ENCODE measurements at regions not wholly inside any gene's neighbourhood (a gene's known extent, or its start where the extent isn't known, plus 50 kb on each side); places are given as distances from the start of the nearest gene placed in this dataset.

GRCh38 chr11:110919241-110919922 is 207.1 kb upstream of the ARHGAP20 start:
- DNase-seq (ENCODE audit: low spot score) = no peak
- no peak overlapping the region for H3K4me3 Mint-ChIP-seq
- H3K9me3 Mint-ChIP-seq = peaks cover 8% of the 10 kb centered on the region
- H3K27ac Mint-ChIP-seq = no peak overlapping the region
- no peaks in the 10 kb centered on the region for H3K36me3 Mint-ChIP-seq
- H3K4me1 Mint-ChIP-seq (ENCODE audit: low read depth in 2 of 2) = no peaks in the 10 kb centered on the region
- no peaks in the 10 kb centered on the region for H3K27me3 Mint-ChIP-seq
- ATAC-seq = no peak

DNA sequence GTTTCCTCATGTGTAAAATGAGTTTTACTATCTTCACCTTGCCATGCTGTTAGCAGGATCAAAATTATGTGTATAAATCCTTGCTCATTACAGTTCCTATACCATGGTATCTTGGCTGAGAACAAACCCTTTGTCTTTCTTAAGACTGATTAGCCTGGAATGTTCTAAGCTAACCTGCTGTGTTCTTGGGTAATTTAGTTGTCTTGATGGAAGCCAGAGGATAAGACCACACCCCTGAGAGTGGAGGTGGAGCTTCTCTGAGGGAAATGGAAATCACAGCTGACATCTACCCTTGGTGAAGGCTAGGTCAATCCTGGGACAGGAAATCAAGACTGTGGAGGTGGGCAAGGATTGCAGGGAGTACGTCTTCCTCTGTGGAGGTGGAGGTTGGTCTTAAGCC is 206.1 kb upstream of the ARHGAP20 start:
- Mint-ChIP-seq H3K9me3 (peaks cover 11% of the 10 kb centered on the region), H3K27ac (no peak overlapping the region), H3K27me3 (no peaks in the 10 kb centered on the region), H3K4me1 (ENCODE audit: low read depth in 2 of 2) (no peaks in the 10 kb centered on the region), H3K4me3 (no peak overlapping the region), H3K36me3 (no peaks in the 10 kb centered on the region)
- DNase-seq (ENCODE audit: low spot score) (no peak), ATAC-seq (no peak)

DNA sequence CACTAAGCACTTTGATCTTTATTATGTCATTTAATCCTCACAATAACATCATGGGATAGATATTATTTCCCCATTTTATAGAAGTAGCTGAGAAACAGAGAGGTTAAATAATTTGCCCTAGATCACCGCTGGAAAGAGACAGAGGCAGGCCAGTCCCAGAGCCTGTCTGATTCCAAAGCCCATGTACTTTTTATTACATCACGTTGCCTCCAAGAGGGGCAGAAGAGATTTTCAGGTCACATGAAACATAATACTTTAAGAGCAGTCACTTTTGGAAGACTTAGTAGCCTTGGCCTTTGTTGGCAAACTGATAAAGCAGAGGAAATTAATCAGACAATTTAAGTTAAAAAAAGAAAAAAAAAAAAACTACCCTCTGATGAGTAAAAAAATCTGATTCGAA is 200.2 kb upstream of the ARHGAP20 start:
- Mint-ChIP-seq H3K27me3 (peaks cover 0 to 2% of the 10 kb centered on the region in 2 donors), H3K36me3 (no peaks in the 10 kb centered on the region), H3K4me1 (ENCODE audit: low read depth in 2 of 2) (peaks cover 8% of the 10 kb centered on the region in 2 donors), H3K27ac (no peak overlapping the region), H3K4me3 (no peak overlapping the region), H3K9me3 (peaks cover 7% of the 10 kb centered on the region)
- no peak for DNase-seq (ENCODE audit: low spot score)
- no peak for ATAC-seq

- Mint-ChIP-seq H3K9me3 (peaks cover 11% of the 10 kb centered on the region), H3K4me3 (no peak overlapping the region), H3K4me1 (ENCODE audit: low read depth in 2 of 2) (peaks cover 10 to 12% of the 10 kb centered on the region in 2 donors), H3K27me3 (peaks cover 0 to 2% of the 10 kb centered on the region in 2 donors), H3K36me3 (no peaks in the 10 kb centered on the region), H3K27ac (no peak overlapping the region)
- DNase-seq (ENCODE audit: low spot score) (no peak), ATAC-seq (no peak)
These were observed 198.1 kb upstream of the ARHGAP20 start for GRCh38 chr11:110910384-110910783.

DNA sequence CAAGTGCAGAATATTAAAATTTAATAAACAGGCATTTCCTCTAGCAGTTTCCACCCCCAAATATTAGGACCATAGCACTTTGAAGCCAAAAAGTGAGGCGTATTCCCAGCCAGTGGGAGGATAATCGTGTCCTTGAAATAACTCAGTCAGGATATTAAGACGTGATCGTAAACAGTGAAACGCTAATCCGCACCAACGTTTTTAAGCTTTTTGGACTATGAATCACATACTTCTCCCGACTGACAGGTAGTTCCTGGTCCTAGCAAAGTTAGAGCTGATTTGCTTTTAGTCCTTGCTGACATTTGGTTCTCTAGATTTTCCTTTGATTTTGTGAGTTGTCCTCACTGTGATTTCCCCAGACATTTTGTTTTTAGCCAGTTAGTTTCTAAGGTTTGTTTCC is 197.1 kb upstream of the ARHGAP20 start:
- Mint-ChIP-seq H3K9me3 (peaks cover 7% of the 10 kb centered on the region), H3K27me3 (peaks cover 0 to 2% of the 10 kb centered on the region in 2 donors), H3K36me3 (no peaks in the 10 kb centered on the region)

DNA sequence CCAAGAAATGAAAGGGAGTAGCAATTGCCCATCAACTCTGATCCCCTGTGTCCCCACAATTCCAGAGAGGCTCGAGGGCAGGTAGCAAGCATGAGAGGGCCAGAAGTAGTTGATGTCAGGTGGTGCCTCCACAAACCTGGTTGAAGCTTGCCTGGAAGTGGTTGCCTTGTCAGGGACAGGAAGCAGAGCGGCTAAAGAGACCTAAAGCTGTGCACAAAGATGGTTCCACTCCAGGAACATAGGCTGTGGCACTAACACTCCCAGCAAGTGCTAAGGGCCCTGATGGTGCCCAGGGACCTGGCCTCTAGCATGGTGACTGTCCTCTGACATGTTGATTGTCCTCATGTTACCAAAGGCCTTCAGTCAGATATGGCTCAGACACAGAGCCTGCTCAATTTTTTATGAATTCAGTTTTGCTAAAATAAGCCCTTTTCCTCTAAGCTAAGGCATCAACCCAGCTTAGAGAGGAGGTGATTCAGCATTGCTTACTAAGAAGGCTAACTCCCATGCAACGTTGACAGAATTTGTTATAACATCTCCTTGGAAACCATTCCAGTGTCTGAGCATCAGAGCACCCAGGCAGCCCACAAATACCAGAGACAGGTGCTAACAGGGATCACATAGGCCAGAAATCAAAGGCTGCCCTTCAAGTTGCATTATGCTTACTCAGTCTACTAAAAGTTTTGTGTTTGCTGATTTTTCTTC is 196.3 kb upstream of the ARHGAP20 start:
- no peaks in the 10 kb centered on the region for H3K36me3 Mint-ChIP-seq
- peaks cover 4% of the 10 kb centered on the region for H3K9me3 Mint-ChIP-seq
- peaks cover 0 to 2% of the 10 kb centered on the region in 2 donors for H3K27me3 Mint-ChIP-seq
- DNase-seq (ENCODE audit: low spot score) = no peak
- peaks cover 10 to 12% of the 10 kb centered on the region in 2 donors for H3K4me1 Mint-ChIP-seq (ENCODE audit: low read depth in 2 of 2)
- peak in 1 of 2 donors; percentile 20 for ATAC-seq
- H3K4me3 Mint-ChIP-seq = no peak overlapping the region
- peak overlapping the region in 1 of 2 donors; percentile 18 for H3K27ac Mint-ChIP-seq

More for the DNA sequence above, 197.1 kb upstream of the ARHGAP20 start:
- ATAC-seq (no peak), DNase-seq (ENCODE audit: low spot score) (no peak)
- Mint-ChIP-seq H3K4me1 (ENCODE audit: low read depth in 2 of 2) (peaks cover 10 to 12% of the 10 kb centered on the region in 2 donors), H3K27ac (no peak overlapping the region), H3K4me3 (no peak overlapping the region)

DNA sequence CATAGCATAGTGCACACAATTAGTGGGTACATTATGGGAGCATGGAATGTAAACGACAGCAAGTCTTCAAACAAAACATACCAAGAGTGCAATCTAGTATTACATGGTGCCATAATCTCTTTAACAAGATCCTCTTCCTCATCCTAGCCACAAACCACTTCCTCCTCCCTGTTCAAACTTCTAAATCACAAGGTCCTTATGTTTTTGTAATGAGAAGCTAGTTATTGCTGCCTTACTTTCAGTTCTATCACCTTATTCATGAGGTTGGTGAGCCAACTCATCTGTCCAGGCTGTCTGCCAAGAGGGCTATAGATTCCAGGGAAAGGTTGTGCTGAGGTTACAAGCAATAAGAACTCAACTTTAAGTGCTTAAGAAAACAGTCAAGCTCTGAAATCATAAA is 195.4 kb upstream of the ARHGAP20 start:
- Mint-ChIP-seq H3K9me3 (peaks cover 4% of the 10 kb centered on the region), H3K4me3 (peak overlapping the region; percentile 1), H3K27ac (peak overlapping the region in 1 of 2 donors; percentile 18), H3K27me3 (peaks cover 0 to 2% of the 10 kb centered on the region in 2 donors), H3K36me3 (no peaks in the 10 kb centered on the region), H3K4me1 (ENCODE audit: low read depth in 2 of 2) (peaks cover 10 to 12% of the 10 kb centered on the region in 2 donors)
- peak; percentile 48 for ATAC-seq
- no peak for DNase-seq (ENCODE audit: low spot score)

- no peak for DNase-seq (ENCODE audit: low spot score)
- Mint-ChIP-seq H3K4me1 (ENCODE audit: low read depth in 2 of 2) (peaks cover 10 to 12% of the 10 kb centered on the region in 2 donors), H3K27ac (no peak overlapping the region), H3K9me3 (peaks cover 7% of the 10 kb centered on the region), H3K27me3 (peaks cover 2 to 9% of the 10 kb centered on the region in 2 donors), H3K4me3 (no peak overlapping the region), H3K36me3 (no peaks in the 10 kb centered on the region)
- no peak for ATAC-seq
These were observed 191.6 kb upstream of the ARHGAP20 start for GRCh38 chr11:110903830-110904229.

- peaks cover 2 to 9% of the 10 kb centered on the region in 2 donors for H3K27me3 Mint-ChIP-seq
- no peak for ATAC-seq
These were observed 191.1 kb upstream of the ARHGAP20 start for GRCh38 chr11:110903378-110903777.

GRCh38 chr11:110901441-110901840 is 189.2 kb upstream of the ARHGAP20 start:
- peaks cover 8 to 21% of the 10 kb centered on the region in 2 donors for H3K27me3 Mint-ChIP-seq
- no peak overlapping the region for H3K27ac Mint-ChIP-seq
- H3K4me3 Mint-ChIP-seq = no peak overlapping the region
- no peak for DNase-seq (ENCODE audit: low spot score)
- no peaks in the 10 kb centered on the region for H3K4me1 Mint-ChIP-seq (ENCODE audit: low read depth in 2 of 2)
- H3K36me3 Mint-ChIP-seq = no peaks in the 10 kb centered on the region
- ATAC-seq = no peak
- peaks cover 10% of the 10 kb centered on the region for H3K9me3 Mint-ChIP-seq

More at GRCh38 chr11:110903378-110903777, 191.1 kb upstream of the ARHGAP20 start:
- H3K9me3 Mint-ChIP-seq = peaks cover 7% of the 10 kb centered on the region
- H3K27ac Mint-ChIP-seq = no peak overlapping the region
- DNase-seq (ENCODE audit: low spot score) = no peak
- no peaks in the 10 kb centered on the region for H3K36me3 Mint-ChIP-seq
- peaks cover 10 to 12% of the 10 kb centered on the region in 2 donors for H3K4me1 Mint-ChIP-seq (ENCODE audit: low read depth in 2 of 2)
- no peak overlapping the region for H3K4me3 Mint-ChIP-seq

GRCh38 chr11:110900426-110900825 is 188.2 kb upstream of the ARHGAP20 start:
- no peaks in the 10 kb centered on the region for H3K36me3 Mint-ChIP-seq
- H3K27me3 Mint-ChIP-seq = peaks cover 8 to 31% of the 10 kb centered on the region in 2 donors
- ATAC-seq (no peak), DNase-seq (ENCODE audit: low spot score) (no peak)
- peaks cover 6% of the 10 kb centered on the region for H3K9me3 Mint-ChIP-seq
- no peaks in the 10 kb centered on the region for H3K4me1 Mint-ChIP-seq (ENCODE audit: low read depth in 2 of 2)
- H3K27ac Mint-ChIP-seq = no peak overlapping the region
- no peak overlapping the region for H3K4me3 Mint-ChIP-seq

DNA sequence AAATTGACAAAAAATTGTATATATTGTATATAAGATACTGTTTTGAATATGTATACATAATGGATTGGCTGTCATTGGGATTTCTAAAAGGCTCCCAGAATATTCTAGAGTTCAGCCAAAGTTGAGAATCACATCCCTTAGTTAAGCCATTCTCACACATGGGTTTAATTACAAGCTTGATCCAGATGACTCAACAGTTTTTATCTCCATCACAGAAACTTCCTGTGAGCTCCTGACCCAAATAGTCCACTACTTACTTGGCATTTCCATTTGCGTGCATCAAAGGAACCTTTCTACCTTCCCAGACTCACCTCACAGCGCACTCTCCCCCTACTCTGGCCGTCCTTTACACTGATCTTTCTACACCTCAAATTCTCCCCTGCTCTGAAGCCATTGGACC is 184.8 kb upstream of the ARHGAP20 start:
- ATAC-seq = no peak
- DNase-seq (ENCODE audit: low spot score) = no peak
- Mint-ChIP-seq H3K4me1 (ENCODE audit: low read depth in 2 of 2) (peaks cover 0 to 4% of the 10 kb centered on the region in 2 donors), H3K9me3 (peaks cover 6% of the 10 kb centered on the region), H3K27ac (no peak overlapping the region), H3K36me3 (no peaks in the 10 kb centered on the region), H3K27me3 (peaks cover 10 to 35% of the 10 kb centered on the region in 2 donors), H3K4me3 (no peak overlapping the region)

DNA sequence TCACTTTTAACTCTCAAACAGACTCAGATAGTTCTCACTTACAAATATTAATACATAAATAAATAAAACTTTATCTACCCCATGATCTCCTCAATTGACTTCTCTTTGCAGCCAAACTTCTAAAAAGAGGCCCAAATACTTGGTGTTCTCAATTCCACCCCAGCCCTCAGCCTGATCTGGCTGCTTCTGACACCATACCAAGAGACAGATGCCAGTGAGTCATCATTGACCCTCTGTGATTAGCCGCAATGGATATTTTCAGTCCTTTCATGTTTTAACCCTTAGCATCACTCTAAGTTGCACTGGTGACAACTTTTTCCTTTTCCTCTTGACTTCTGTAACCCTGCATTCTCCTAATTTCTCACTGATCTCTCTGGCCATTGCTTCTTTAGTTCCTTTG is 184.1 kb upstream of the ARHGAP20 start:
- Mint-ChIP-seq H3K4me1 (ENCODE audit: low read depth in 2 of 2) (peaks cover 0 to 4% of the 10 kb centered on the region in 2 donors), H3K9me3 (peaks cover 4% of the 10 kb centered on the region), H3K4me3 (no peak overlapping the region), H3K27ac (no peak overlapping the region), H3K36me3 (no peaks in the 10 kb centered on the region), H3K27me3 (peaks cover 7 to 35% of the 10 kb centered on the region in 2 donors)
- ATAC-seq (no peak), DNase-seq (ENCODE audit: low spot score) (no peak)

DNA sequence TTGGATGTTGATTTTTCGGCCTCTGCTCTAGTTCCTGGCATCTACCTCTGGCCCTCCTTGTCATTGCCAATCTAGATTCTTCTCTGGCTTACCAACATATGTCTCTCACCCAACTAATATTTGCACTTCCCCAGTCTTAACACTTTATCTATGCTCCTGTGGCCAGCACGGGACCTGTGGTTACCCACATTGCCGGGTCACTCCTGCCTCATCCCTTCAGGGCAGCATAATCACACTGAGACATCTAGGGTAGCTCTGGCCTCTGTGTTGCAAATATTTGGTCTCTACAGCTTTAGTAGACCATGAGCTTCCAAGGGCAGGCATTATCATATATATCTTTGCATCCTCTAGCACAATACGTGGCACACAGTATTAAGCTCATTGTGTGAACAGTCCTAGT is 182.0 kb upstream of the ARHGAP20 start:
- no peaks in the 10 kb centered on the region for H3K36me3 Mint-ChIP-seq

More for the DNA sequence above, 182.0 kb upstream of the ARHGAP20 start:
- Mint-ChIP-seq H3K4me3 (no peak overlapping the region), H3K27me3 (peaks cover 7 to 29% of the 10 kb centered on the region in 2 donors), H3K9me3 (peaks cover 6% of the 10 kb centered on the region), H3K4me1 (ENCODE audit: low read depth in 2 of 2) (peaks cover 0 to 4% of the 10 kb centered on the region in 2 donors), H3K27ac (no peak overlapping the region)
- ATAC-seq = no peak
- DNase-seq (ENCODE audit: low spot score) = no peak

Data from natural killer cell treated with Interleukin-12 subunit alpha and Interleukin-12 subunit beta and Interleukin-15 and Interleukin-18, amount 100 ng/mL, for 72 hours (primary cell).